Astrocyte of the cerebellum (primary cell): ENCODE measurements at regions not wholly inside any gene's neighbourhood (a gene's known extent, or its start where the extent isn't known, plus 50 kb on each side); places are given as distances from the start of the nearest gene placed in this dataset.
"Not testable (repeated sequence)": the region's sequence is repeated elsewhere in the genome, so short reads cannot be mapped to it uniquely, and the experiment has no call there.

Experiments
- DNase-seq: peaks from one replicate; pipeline ENCODE4 v3.0.0-alpha.2; 2011; ENCODE audit warnings: low read depth
- H3K4me3 ChIP-seq: 2 replicates; pipeline ENCODE4 v1.5.1; 2011; ENCODE audit warnings: mild to moderate bottlenecking, low read depth, low read length, moderate library complexity
- in situ Hi-C: cut with HindIII; loops from 2 replicates; pipeline ENCODE4 v1.10.0; 2017; ENCODE audit warnings: low sequenced_read_pairs
- TF ChIP-seq, protein P1 (sequence below): IDR thresholded peaks from 2 replicates; pipeline ENCODE4 v1.5.1; 2012; ENCODE audit warnings: low read length, low read depth, moderate library complexity, mild to moderate bottlenecking; ENCODE audit errors: missing control alignments

GRCh38 chr12:131466932-131467331 is 244.0 kb upstream of the SFSWAP start:
- TF ChIP-seq, protein P1, sequence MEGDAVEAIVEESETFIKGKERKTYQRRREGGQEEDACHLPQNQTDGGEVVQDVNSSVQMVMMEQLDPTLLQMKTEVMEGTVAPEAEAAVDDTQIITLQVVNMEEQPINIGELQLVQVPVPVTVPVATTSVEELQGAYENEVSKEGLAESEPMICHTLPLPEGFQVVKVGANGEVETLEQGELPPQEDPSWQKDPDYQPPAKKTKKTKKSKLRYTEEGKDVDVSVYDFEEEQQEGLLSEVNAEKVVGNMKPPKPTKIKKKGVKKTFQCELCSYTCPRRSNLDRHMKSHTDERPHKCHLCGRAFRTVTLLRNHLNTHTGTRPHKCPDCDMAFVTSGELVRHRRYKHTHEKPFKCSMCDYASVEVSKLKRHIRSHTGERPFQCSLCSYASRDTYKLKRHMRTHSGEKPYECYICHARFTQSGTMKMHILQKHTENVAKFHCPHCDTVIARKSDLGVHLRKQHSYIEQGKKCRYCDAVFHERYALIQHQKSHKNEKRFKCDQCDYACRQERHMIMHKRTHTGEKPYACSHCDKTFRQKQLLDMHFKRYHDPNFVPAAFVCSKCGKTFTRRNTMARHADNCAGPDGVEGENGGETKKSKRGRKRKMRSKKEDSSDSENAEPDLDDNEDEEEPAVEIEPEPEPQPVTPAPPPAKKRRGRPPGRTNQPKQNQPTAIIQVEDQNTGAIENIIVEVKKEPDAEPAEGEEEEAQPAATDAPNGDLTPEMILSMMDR, result no peak
- in situ Hi-C loops, result no loop called here
- no peak for DNase-seq

DNA sequence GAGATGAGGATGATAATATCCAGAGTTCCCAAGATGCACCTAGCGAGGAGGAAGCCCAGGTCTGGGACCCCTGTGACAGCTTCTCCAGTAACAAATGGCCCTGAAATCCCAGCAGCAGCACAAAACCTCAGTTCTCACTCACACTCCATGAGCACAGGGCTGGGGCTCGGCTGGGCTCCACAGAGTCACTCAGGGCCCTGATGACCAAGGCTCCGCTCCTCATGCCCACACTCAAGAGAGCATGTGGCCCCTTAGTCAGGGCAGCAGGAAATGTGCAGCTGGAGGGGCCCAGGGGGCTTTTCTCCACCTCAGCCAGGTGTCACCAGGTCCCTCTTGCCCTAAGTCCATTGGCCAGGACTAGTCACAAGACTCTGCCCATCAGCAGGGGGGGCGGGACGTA is 242.7 kb upstream of the SFSWAP start:
- DNase-seq, result no peak
- in situ Hi-C loops, result no loop called here
- no peak overlapping the region for H3K4me3 ChIP-seq
- TF ChIP-seq, protein P1, result no peak

More at GRCh38 chr12:131466932-131467331, 244.0 kb upstream of the SFSWAP start:
- no peak overlapping the region for H3K4me3 ChIP-seq

DNA sequence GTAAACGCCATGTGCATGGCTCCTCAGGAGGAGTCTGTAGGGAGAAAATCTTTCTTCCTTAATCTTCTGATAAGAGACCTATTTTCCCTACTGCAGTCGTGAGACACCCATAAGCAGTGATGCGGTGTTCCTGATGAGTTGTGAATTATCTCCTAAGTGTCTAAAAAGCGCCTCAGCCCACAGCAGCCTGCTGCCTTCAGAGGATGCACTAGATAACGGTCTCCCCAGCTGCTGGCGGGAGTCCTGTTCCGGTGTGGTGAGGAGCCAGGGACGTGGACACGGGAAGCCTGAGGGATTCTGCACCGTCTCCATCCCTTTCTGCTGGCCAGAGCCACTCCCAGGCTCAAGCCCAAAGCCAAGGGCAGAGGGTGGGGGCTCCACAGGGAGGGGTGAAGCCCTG is 240.9 kb upstream of the SFSWAP start:
- in situ Hi-C loops, DNase-seq, H3K4me3 ChIP-seq: not testable (repeated sequence)

DNA sequence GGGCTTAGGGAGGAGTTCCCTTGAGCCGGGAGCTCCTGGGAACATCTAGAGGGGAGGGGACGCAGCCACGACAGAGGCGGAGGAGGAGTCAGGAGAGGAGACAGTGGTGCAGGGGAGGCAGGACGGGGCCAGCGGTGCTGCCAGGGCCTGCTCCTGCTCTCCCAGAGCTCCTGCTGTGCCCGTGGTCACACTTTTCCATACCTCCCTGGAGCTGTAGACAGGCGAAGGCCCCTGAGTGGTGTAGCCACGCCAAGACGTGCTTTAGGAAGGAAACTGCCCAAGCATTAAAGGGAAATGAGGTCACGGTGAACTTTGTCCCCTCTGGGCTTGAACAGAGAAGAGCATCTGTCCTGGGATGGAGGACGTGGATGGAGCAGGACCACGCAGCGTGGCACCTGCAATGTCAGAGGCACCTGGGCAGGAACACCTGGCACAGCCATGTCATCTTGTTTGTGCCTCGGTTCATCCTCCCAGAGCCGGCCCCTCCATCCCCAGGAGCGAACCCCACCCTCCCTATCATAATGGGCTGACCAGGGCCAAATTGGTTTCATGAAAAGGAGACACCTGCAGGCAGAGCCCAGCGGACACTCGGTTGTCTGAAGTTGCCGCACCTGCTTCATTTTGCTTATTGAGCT is 239.5 kb upstream of the SFSWAP start:
- no peak for DNase-seq
- H3K4me3 ChIP-seq, result no peak overlapping the region
- TF ChIP-seq, protein P1, result no peak
- in situ Hi-C loops, result no loop called here

DNA sequence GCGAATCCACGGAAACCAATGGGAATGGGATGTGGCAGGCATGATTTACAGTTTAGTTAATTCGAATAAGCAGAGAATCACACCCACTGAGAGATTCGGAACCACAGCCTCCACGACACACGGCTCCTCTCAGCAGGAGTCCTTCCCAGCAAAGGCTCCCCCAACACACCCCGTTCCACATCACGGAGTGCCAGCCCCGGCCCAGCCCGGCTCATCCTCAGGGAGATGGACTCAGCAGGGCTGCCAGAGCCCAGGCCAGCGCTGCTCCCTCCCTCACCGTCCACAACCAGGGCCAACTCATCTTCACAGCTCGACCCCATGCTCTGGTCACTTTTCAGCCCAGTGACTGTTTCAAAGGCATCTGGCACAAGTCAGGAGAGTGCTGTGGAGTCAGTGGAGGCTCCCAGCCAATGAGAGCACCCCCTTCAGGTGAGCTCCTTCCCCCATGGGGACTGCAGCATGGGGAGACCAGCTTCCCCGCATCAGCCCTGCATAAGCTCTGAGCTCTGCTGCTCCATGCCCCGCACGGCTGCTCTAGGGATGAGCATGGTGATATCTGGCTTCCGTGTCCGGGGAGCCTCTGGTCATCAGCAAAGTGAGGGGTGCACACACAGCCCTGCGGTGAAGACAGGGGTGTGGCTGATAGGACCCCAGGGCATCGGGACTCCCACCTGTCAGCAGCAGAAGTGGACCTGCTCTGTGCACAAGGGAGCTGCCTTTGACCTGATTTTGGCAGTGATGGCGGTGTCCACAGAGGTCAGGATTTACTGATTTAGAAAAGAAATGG is 238.8 kb upstream of the SFSWAP start:
- no peak overlapping the region for H3K4me3 ChIP-seq
- in situ Hi-C loops, result no loop called here
- TF ChIP-seq, protein P1, result no peak
- DNase-seq, result no peak

DNA sequence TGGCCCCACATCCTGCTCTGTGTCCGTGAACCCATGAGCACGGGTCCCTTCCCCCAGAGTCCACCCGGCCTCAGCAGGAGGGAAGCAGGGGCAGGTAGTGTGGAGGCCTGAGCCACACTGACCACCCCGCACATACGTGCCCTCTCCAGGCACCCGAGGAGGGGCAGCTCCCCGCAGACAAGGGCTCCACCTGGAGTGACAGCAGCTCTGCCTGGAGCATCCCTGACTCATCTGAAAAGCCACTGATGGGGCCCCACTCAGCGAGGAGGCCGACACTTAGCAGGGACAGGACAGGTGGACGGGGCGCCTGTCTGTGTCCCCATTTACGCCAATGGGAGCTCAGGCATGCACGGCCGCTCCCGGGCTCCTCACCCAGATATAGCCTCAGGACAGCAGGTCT is 237.6 kb upstream of the SFSWAP start:
- TF ChIP-seq, protein P1, result no peak
- in situ Hi-C loops, result no loop called here
- DNase-seq, result no peak
- H3K4me3 ChIP-seq, result no peak overlapping the region
